ENCODE measurements at regions not wholly inside any gene's neighbourhood (a gene's known extent, or its start where the extent isn't known, plus 50 kb on each side); places are given as distances from the start of the nearest gene placed in this dataset.
A peak's percentile ranks its signal among the peaks of the same experiment; 100 is the strongest.

GRCh38 chr3:115502128-115502527 is 121.2 kb upstream of the GAP43 start:
- Histone ChIP-seq H3K9ac (ENCODE audit: low read length) (no peak overlapping the region), H3F3A (ENCODE audit: insufficient read depth) (no peaks in the 10 kb centered on the region)

GRCh38 chr3:115503394-115503793 is 119.9 kb upstream of the GAP43 start:
- TF ChIP-seq CTCF (IDR thresholded peaks at IDR 0.05; ENCODE audit: insufficient read depth, low read length, poor library complexity, severe bottlenecking) (no peak), EZH2phosphoT487 (conservative IDR thresholded peaks at IDR 0.05; ENCODE audit: low read length) (no peak)
- Histone ChIP-seq H3K4me3 (ENCODE audit: insufficient read depth, low read length, poor library complexity, severe bottlenecking) (no peak overlapping the region), H3K27ac (ENCODE audit: low read depth, low read length) (no peak overlapping the region), H3K27me3 (ENCODE audit: low read length) (no peaks in the 10 kb centered on the region), H3K9me3 (ENCODE audit: insufficient read depth, low read length) (no peaks in the 10 kb centered on the region), H3K36me3 (ENCODE audit: low read length) (no peaks in the 10 kb centered on the region), H3K9ac (ENCODE audit: low read length) (no peak overlapping the region), H3K4me2 (ENCODE audit: low read depth, low read length, poor library complexity, severe bottlenecking) (no peak overlapping the region), H2AFZ (ENCODE audit: low read depth, low read length, severe bottlenecking) (no peak overlapping the region), H3K9me2 (replicated peaks; ENCODE audit: insufficient read depth, low read length) (no peaks in the 10 kb centered on the region), H3F3A (ENCODE audit: insufficient read depth) (no peaks in the 10 kb centered on the region), H4K20me1 (ENCODE audit: low read depth, low read length) (no peaks in the 10 kb centered on the region), H3K79me2 (ENCODE audit: insufficient read depth, low read length) (no peaks in the 10 kb centered on the region)

More at GRCh38 chr3:115502128-115502527, 121.2 kb upstream of the GAP43 start:
- H3K79me2 ChIP-seq (ENCODE audit: insufficient read depth, low read length) = no peaks in the 10 kb centered on the region
- TF ChIP-seq EZH2phosphoT487 (conservative IDR thresholded peaks at IDR 0.05; ENCODE audit: low read length) (no peak), CTCF (IDR thresholded peaks at IDR 0.05; ENCODE audit: insufficient read depth, low read length, poor library complexity, severe bottlenecking) (no peak)
- no peaks in the 10 kb centered on the region for H4K20me1 ChIP-seq (ENCODE audit: low read depth, low read length)
- no peaks in the 10 kb centered on the region for H3K36me3 ChIP-seq (ENCODE audit: low read length)
- H3K9me2 ChIP-seq (replicated peaks; ENCODE audit: insufficient read depth, low read length) = no peaks in the 10 kb centered on the region
- H3K27ac ChIP-seq (ENCODE audit: low read depth, low read length) = no peak overlapping the region
- H3K9me3 ChIP-seq (ENCODE audit: insufficient read depth, low read length) = no peaks in the 10 kb centered on the region
- H3K27me3 ChIP-seq (ENCODE audit: low read length) = no peaks in the 10 kb centered on the region
- no peak overlapping the region for H2AFZ ChIP-seq (ENCODE audit: low read depth, low read length, severe bottlenecking)
- H3K4me2 ChIP-seq (ENCODE audit: low read depth, low read length, poor library complexity, severe bottlenecking) = no peak overlapping the region
- no peak overlapping the region for H3K4me3 ChIP-seq (ENCODE audit: insufficient read depth, low read length, poor library complexity, severe bottlenecking)

- H3K27ac ChIP-seq (ENCODE audit: low read depth, low read length) = no peak overlapping the region
- no peak for TF ChIP-seq EZH2phosphoT487 (conservative IDR thresholded peaks at IDR 0.05; ENCODE audit: low read length)
- H3F3A ChIP-seq (ENCODE audit: insufficient read depth) = no peaks in the 10 kb centered on the region
- H3K79me2 ChIP-seq (ENCODE audit: insufficient read depth, low read length) = no peaks in the 10 kb centered on the region
- no peak overlapping the region for H3K9ac ChIP-seq (ENCODE audit: low read length)
- H3K36me3 ChIP-seq (ENCODE audit: low read length) = no peaks in the 10 kb centered on the region
- H3K27me3 ChIP-seq (ENCODE audit: low read length) = no peaks in the 10 kb centered on the region
- H2AFZ ChIP-seq (ENCODE audit: low read depth, low read length, severe bottlenecking) = no peak overlapping the region
- H3K4me2 ChIP-seq (ENCODE audit: low read depth, low read length, poor library complexity, severe bottlenecking) = no peak overlapping the region
- H3K9me3 ChIP-seq (ENCODE audit: insufficient read depth, low read length) = no peaks in the 10 kb centered on the region
- no peaks in the 10 kb centered on the region for H4K20me1 ChIP-seq (ENCODE audit: low read depth, low read length)
- no peak overlapping the region for H3K4me3 ChIP-seq (ENCODE audit: insufficient read depth, low read length, poor library complexity, severe bottlenecking)
- H3K9me2 ChIP-seq (replicated peaks; ENCODE audit: insufficient read depth, low read length) = no peaks in the 10 kb centered on the region
Measured at GRCh38 chr3:115508562-115508961, 114.7 kb upstream of the GAP43 start.

GRCh38 chr3:115512565-115513415 is 110.5 kb upstream of the GAP43 start:
- H3K27ac ChIP-seq (ENCODE audit: low read depth, low read length) = no peak overlapping the region
- H4K20me1 ChIP-seq (ENCODE audit: low read depth, low read length) = no peaks in the 10 kb centered on the region
- H3K9ac ChIP-seq (ENCODE audit: low read length) = no peak overlapping the region
- no peak overlapping the region for H2AFZ ChIP-seq (ENCODE audit: low read depth, low read length, severe bottlenecking)
- H3K4me2 ChIP-seq (ENCODE audit: low read depth, low read length, poor library complexity, severe bottlenecking) = peak overlapping the region; percentile 27
- no peaks in the 10 kb centered on the region for H3K9me3 ChIP-seq (ENCODE audit: insufficient read depth, low read length)
- H3K27me3 ChIP-seq (ENCODE audit: low read length) = no peaks in the 10 kb centered on the region
- TF ChIP-seq EZH2phosphoT487 (conservative IDR thresholded peaks at IDR 0.05; ENCODE audit: low read length) (no peak), CTCF (IDR thresholded peaks at IDR 0.05; ENCODE audit: insufficient read depth, low read length, poor library complexity, severe bottlenecking) (no peak)
- no peaks in the 10 kb centered on the region for H3K79me2 ChIP-seq (ENCODE audit: insufficient read depth, low read length)
- no peaks in the 10 kb centered on the region for H3K36me3 ChIP-seq (ENCODE audit: low read length)
- H3K4me3 ChIP-seq (ENCODE audit: insufficient read depth, low read length, poor library complexity, severe bottlenecking) = no peak overlapping the region
- H3F3A ChIP-seq (ENCODE audit: insufficient read depth) = no peaks in the 10 kb centered on the region
- H3K9me2 ChIP-seq (replicated peaks; ENCODE audit: insufficient read depth, low read length) = no peaks in the 10 kb centered on the region

Data from SU-DHL-6 (cell line).